ENCODE measurements at regions not wholly inside any gene's neighbourhood (a gene's known extent, or its start where the extent isn't known, plus 50 kb on each side); places are given as distances from the start of the nearest gene placed in this dataset.
A peak's percentile ranks its signal among the peaks of the same experiment; 100 is the strongest.

GRCh38 chr13:105462098-105462497 is 1073.4 kb downstream of the EFNB2 start:
- H3K9ac ChIP-seq (ENCODE audit: low read depth, low read length), result no peak overlapping the region
- no peak overlapping the region for H3K27ac ChIP-seq (ENCODE audit: low read length)
- TF ChIP-seq CTCF (IDR thresholded peaks at IDR 0.05; ENCODE audit: borderline replicate concordance, extremely low read depth, low read length, poor library complexity, severe bottlenecking) (no peak), EZH2 (IDR thresholded peaks at IDR 0.05; ENCODE audit: borderline replicate concordance, low read depth, low read length, severe bottlenecking) (no peak)
- H3K27me3 ChIP-seq (ENCODE audit: insufficient read depth, low read length, poor library complexity), result no peaks in the 10 kb centered on the region
- DNase-seq, result no peak
- no peak overlapping the region for H3K4me2 ChIP-seq (ENCODE audit: insufficient read depth, low read length)
- no peaks in the 10 kb centered on the region for H3K9me3 ChIP-seq (ENCODE audit: insufficient read depth, low read length, severe bottlenecking)
- no peak for ATAC-seq (ENCODE audit: insufficient read depth, low read depth)
- no peaks in the 10 kb centered on the region for H3K4me1 ChIP-seq (ENCODE audit: insufficient read depth, low read length)
- H3K79me2 ChIP-seq (ENCODE audit: insufficient read depth, low read length), result no peaks in the 10 kb centered on the region
- no peaks in the 10 kb centered on the region for H4K20me1 ChIP-seq (ENCODE audit: insufficient read depth, low read length)
- no peak overlapping the region for H2AFZ ChIP-seq (ENCODE audit: low read depth, low read length)
- no peak overlapping the region for H3K4me3 ChIP-seq (ENCODE audit: low read depth in 1 of 2, low read length in 2 of 2)
- no peaks in the 10 kb centered on the region for H3K36me3 ChIP-seq (ENCODE audit: insufficient read depth, low read length)

- TF ChIP-seq CTCF (IDR thresholded peaks at IDR 0.05; ENCODE audit: borderline replicate concordance, extremely low read depth, low read length, poor library complexity, severe bottlenecking) (no peak), EZH2 (IDR thresholded peaks at IDR 0.05; ENCODE audit: borderline replicate concordance, low read depth, low read length, severe bottlenecking) (no peak)
- Histone ChIP-seq H4K20me1 (ENCODE audit: insufficient read depth, low read length) (no peaks in the 10 kb centered on the region), H3K9ac (ENCODE audit: low read depth, low read length) (no peak overlapping the region), H3K36me3 (ENCODE audit: insufficient read depth, low read length) (no peaks in the 10 kb centered on the region), H3K4me3 (ENCODE audit: low read depth in 1 of 2, low read length in 2 of 2) (no peak overlapping the region), H2AFZ (ENCODE audit: low read depth, low read length) (no peak overlapping the region), H3K9me3 (ENCODE audit: insufficient read depth, low read length, severe bottlenecking) (no peaks in the 10 kb centered on the region), H3K79me2 (ENCODE audit: insufficient read depth, low read length) (no peaks in the 10 kb centered on the region), H3K27me3 (ENCODE audit: insufficient read depth, low read length, poor library complexity) (no peaks in the 10 kb centered on the region), H3K27ac (ENCODE audit: low read length) (no peak overlapping the region), H3K4me1 (ENCODE audit: insufficient read depth, low read length) (peaks cover 5% of the 10 kb centered on the region; the same call in 1 of the 2 replicates), H3K4me2 (ENCODE audit: insufficient read depth, low read length) (no peak overlapping the region)
- ATAC-seq (ENCODE audit: insufficient read depth, low read depth) (no peak), DNase-seq (no peak)
These were observed 1082.6 kb downstream of the EFNB2 start for GRCh38 chr13:105452895-105453294.

GRCh38 chr13:105450784-105451183 is 1084.7 kb downstream of the EFNB2 start:
- DNase-seq (no peak), ATAC-seq (ENCODE audit: insufficient read depth, low read depth) (no peak)
- Histone ChIP-seq H3K4me2 (ENCODE audit: insufficient read depth, low read length) (no peak overlapping the region), H3K4me3 (ENCODE audit: low read depth in 1 of 2, low read length in 2 of 2) (no peak overlapping the region), H3K27ac (ENCODE audit: low read length) (no peak overlapping the region), H3K9me3 (ENCODE audit: insufficient read depth, low read length, severe bottlenecking) (no peaks in the 10 kb centered on the region), H3K4me1 (ENCODE audit: insufficient read depth, low read length) (peaks cover 16% of the 10 kb centered on the region), H3K79me2 (ENCODE audit: insufficient read depth, low read length) (no peaks in the 10 kb centered on the region), H3K9ac (ENCODE audit: low read depth, low read length) (no peak overlapping the region), H3K27me3 (ENCODE audit: insufficient read depth, low read length, poor library complexity) (no peaks in the 10 kb centered on the region), H2AFZ (ENCODE audit: low read depth, low read length) (no peak overlapping the region), H3K36me3 (ENCODE audit: insufficient read depth, low read length) (no peaks in the 10 kb centered on the region), H4K20me1 (ENCODE audit: insufficient read depth, low read length) (no peaks in the 10 kb centered on the region)
- no peak for TF ChIP-seq EZH2 (IDR thresholded peaks at IDR 0.05; ENCODE audit: borderline replicate concordance, low read depth, low read length, severe bottlenecking)
- no peak for TF ChIP-seq CTCF (IDR thresholded peaks at IDR 0.05; ENCODE audit: borderline replicate concordance, extremely low read depth, low read length, poor library complexity, severe bottlenecking)

- Histone ChIP-seq H3K4me3 (ENCODE audit: low read depth in 1 of 2, low read length in 2 of 2) (no peak overlapping the region), H4K20me1 (ENCODE audit: insufficient read depth, low read length) (no peaks in the 10 kb centered on the region), H2AFZ (ENCODE audit: low read depth, low read length) (no peak overlapping the region), H3K36me3 (ENCODE audit: insufficient read depth, low read length) (no peaks in the 10 kb centered on the region), H3K27me3 (ENCODE audit: insufficient read depth, low read length, poor library complexity) (no peaks in the 10 kb centered on the region), H3K79me2 (ENCODE audit: insufficient read depth, low read length) (no peaks in the 10 kb centered on the region), H3K4me1 (ENCODE audit: insufficient read depth, low read length) (peaks cover 22% of the 10 kb centered on the region), H3K9me3 (ENCODE audit: insufficient read depth, low read length, severe bottlenecking) (no peaks in the 10 kb centered on the region), H3K27ac (ENCODE audit: low read length) (no peak overlapping the region), H3K9ac (ENCODE audit: low read depth, low read length) (no peak overlapping the region), H3K4me2 (ENCODE audit: insufficient read depth, low read length) (no peak overlapping the region)
- ATAC-seq (ENCODE audit: insufficient read depth, low read depth) (peak; percentile 47; the same call in 2 of the 3 replicates), DNase-seq (no peak)
- TF ChIP-seq EZH2 (IDR thresholded peaks at IDR 0.05; ENCODE audit: borderline replicate concordance, low read depth, low read length, severe bottlenecking), result no peak
- no peak for TF ChIP-seq CTCF (IDR thresholded peaks at IDR 0.05; ENCODE audit: borderline replicate concordance, extremely low read depth, low read length, poor library complexity, severe bottlenecking)
These were observed 1086.7 kb downstream of the EFNB2 start for GRCh38 chr13:105448811-105449210.
